ENCODE measurements at regions not wholly inside any gene's neighbourhood (a gene's known extent, or its start where the extent isn't known, plus 50 kb on each side); places are given as distances from the start of the nearest gene placed in this dataset.

- no peak for FAIRE-seq
Measured at GRCh38 chr2:147101941-147102790, 742.7 kb upstream of the ACVR2A start.

- FAIRE-seq = no peak
Measured at GRCh38 chr2:147100406-147101035, 744.3 kb upstream of the ACVR2A start.

DNA sequence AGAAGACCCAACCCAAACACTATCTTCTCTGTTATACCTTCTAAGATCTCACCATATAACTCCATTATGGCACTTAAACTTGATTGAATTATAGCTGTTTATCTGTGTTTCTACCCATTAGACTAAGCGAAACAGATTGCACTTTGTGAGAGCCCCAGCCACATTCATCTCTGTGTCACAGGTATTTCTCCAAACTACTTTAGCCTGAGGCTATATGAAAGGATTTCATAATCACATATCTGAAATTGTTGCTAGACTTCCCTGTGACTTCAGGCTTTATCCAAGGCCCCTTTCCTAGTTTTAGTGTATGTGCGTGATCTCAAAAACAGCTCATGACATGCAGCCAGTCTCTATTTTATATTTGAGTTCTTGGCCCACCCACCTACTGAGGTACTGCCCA lies 745.0 kb upstream of the ACVR2A start:
- FAIRE-seq = no peak

GRCh38 chr2:147098940-147099339 lies 745.9 kb upstream of the ACVR2A start:
- no peak for FAIRE-seq

DNA sequence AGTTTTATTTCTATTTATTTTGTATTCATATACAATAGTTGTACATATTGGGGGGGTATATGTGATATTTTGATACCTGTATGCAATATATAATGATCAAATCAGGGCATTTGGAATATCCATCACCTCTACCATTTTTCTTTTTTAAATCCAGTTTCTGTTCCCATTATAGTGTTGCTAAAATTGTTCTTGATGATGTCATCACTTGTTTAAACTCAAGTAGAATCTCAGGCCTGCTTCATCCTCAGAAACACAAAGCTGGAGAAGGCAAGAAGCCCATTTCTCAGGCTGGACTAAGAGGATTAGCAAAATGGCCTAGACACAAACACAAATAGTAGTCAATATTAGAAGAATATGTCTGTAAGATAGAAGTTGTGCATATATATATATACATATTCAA lies 747.1 kb upstream of the ACVR2A start:
- FAIRE-seq = no peak

DNA sequence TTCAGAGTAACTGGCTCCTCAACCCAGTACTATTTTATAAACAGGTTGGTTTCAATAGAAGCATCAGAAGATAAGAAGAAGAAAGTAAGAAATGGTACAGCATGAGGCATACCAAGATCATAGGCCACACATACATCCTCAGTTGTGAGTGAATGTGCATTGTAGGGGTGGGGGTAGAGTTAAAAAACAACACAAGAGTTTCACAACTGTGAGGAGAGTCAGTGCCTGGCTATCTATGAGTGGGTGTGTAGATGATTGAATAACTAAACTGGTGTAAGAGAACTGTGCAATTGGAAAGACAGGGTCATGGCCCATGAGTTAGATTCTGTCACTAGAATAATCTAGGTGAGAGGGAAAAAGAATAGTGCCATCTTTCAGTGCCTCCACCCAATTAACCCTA lies 748.2 kb upstream of the ACVR2A start:
- FAIRE-seq = no peak

GRCh38 chr2:147095376-147095775 lies 749.5 kb upstream of the ACVR2A start:
- FAIRE-seq = no peak

GRCh38 chr2:147094077-147094476 lies 750.8 kb upstream of the ACVR2A start:
- FAIRE-seq = no peak

GRCh38 chr2:147092266-147092665 lies 752.6 kb upstream of the ACVR2A start:
- FAIRE-seq = no peak

DNA sequence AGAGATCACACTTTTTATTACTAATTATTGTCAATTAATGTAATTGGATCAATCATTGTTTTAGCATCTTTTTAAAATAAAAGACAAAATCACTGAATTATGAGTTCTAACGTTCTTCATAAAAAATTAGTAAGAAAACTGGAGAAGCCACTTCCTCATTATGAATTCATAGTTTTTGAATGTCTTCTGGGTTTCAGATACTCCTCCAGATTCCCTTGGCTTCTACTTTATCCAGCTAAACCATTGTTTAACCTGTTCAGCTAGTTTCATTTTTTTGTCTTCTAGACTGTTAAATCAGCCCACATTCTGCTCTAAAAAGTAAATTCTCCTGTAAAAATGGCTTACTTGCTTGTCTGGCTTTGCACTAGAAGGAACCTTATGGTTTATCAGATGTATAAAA lies 753.4 kb upstream of the ACVR2A start:
- no peak for FAIRE-seq

GRCh38 chr2:147088871-147089270 lies 756.0 kb upstream of the ACVR2A start:
- FAIRE-seq = no peak

DNA sequence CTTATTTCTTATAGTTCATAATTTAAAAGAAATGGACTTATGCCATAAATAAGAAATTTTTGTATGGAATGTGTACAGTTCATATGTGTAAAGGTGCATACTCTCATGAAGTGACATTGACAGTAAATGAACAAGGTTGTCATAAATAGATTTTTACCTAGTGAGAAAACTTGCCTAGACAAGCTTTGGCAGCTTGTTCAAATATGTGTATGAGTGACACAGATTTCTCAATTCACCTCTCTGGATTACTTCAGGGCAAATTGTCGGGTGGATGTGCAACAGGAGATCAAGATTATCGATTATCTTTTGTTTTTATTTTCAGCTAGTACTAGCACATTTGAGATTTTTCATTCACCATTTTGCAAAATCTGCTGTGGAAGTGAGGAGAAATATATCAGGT lies 758.1 kb upstream of the ACVR2A start:
- FAIRE-seq = no peak

- no peak for FAIRE-seq
Measured at GRCh38 chr2:147083664-147084063, 761.2 kb upstream of the ACVR2A start.

- no peak for FAIRE-seq
Measured at GRCh38 chr2:147082850-147083522, 761.8 kb upstream of the ACVR2A start.

GRCh38 chr2:147081831-147082230 lies 763.0 kb upstream of the ACVR2A start:
- FAIRE-seq = no peak

GRCh38 chr2:147076634-147077033 lies 768.2 kb upstream of the ACVR2A start:
- no peak for FAIRE-seq

DNA sequence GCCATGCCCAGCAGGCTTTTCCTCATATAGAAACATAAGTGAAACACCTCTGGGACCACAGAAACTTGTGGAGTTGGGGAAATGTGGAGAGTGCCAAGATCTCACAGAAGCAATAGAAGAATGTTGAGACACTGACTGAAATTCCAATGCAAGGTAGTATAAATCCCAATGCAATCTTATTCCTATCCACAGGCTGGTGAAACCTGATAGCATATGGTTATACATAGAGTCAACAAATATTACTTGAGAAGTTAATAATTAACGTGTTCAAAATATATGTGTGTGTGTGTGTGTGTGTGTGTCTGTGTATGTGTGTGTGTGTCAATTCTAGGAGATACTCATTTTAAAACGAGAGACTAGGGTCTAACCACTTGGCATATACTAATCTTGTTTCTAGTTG lies 776.8 kb upstream of the ACVR2A start:
- FAIRE-seq = no peak

GRCh38 chr2:147067136-147067535 lies 777.7 kb upstream of the ACVR2A start:
- FAIRE-seq = no peak

DNA sequence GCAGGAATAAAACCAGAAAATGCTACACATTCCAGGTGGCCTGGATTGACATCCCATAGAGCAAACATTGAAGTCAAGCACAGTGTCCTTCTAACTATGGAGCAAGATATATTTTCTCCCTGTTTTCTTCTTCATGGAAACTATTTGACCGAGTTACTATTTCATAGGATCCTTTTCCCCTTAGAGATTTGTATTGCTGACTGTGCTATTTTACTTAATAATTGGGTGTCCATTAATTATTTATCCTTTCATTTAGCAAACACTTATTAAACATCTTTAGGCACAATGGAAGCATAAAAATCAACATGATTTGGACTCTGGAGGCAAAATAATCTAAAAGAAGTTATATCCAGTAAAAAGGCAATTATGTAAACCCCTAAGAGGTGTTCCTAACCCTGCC lies 782.8 kb upstream of the ACVR2A start:
- no peak for FAIRE-seq

DNA sequence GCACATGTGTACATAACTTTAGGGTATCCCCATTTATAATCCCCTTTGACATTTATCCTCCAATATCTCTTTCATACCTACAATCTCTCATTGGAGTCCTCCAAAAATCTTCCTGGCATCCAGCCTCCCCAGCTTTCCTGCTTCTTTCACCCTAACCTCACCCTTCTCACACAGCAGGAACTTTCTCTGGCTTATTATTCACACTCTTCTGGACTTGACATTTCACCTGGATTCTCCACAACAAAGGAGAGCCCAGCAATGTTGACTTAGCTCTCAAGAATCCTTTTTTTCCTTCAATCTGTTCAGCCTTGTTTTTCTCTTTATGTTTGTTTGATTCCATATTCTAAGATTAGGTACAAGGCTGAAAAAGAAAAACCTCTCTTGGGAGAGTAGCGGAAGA lies 783.6 kb upstream of the ACVR2A start:
- no peak for FAIRE-seq

- no peak for FAIRE-seq
Measured at GRCh38 chr2:147057892-147058490, 786.8 kb upstream of the ACVR2A start.

DNA sequence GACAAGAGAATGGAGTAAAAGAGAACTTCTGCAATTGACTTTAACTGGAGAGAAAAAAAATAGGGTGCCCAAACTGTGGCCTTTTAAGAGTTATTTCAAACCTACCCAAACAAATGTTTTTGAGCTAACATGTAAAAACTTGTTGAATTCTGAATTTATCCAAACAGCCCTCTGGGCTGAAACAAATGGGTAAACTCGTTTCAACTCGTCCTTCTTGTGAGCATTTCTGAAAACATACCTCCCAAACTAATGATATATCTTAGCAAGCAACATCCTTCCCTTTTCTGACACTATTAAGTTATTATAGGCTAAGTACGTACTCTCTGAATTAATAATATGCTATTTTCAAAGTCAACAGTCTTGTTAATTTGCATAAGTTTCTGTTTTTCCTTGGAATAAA lies 793.0 kb upstream of the ACVR2A start:
- FAIRE-seq = no peak

DNA sequence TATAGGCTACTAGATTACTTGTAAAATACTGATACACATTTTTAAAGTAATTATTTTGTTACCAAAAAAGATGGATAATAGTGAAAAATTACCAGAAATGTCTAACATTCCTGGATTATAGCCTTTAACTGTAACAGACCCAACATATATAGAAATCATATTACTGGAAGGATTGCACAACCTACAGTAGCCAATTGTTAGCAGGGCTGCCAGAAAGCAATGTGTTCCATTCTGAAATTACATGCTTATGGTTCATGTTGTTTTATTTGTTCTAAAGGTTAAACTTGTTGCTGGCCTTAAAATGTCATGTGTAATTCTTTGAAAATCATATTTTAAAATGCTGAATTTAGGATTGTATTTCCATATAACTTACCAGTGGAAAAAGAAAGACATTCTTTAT lies 793.6 kb upstream of the ACVR2A start:
- FAIRE-seq = no peak

DNA sequence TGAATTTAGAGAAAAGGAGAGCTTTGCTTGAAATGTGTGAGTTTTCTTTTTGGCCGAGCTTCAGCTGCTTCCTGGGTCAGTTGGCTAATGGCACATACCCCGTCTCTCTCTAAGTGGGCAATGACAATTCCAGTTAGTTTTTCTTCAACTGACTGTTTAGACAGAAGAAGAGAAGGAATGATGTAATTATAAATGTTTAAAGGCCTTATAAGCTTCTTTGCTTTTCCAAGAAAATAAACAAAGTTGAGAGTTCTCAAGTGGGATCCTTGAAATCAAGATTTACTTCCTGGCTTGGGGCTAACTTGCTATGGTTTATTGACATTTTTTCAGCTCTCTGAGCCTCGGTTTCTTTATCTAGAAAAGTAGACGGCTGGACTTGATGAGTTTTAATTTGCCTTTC lies 794.9 kb upstream of the ACVR2A start:
- no peak for FAIRE-seq

Measured in colon (tissue), 2 donors.